ENCODE measurements at regions not wholly inside any gene's neighbourhood (a gene's known extent, or its start where the extent isn't known, plus 50 kb on each side); places are given as distances from the start of the nearest gene placed in this dataset.
A peak's percentile ranks its signal among the peaks of the same experiment; 100 is the strongest.

DNA sequence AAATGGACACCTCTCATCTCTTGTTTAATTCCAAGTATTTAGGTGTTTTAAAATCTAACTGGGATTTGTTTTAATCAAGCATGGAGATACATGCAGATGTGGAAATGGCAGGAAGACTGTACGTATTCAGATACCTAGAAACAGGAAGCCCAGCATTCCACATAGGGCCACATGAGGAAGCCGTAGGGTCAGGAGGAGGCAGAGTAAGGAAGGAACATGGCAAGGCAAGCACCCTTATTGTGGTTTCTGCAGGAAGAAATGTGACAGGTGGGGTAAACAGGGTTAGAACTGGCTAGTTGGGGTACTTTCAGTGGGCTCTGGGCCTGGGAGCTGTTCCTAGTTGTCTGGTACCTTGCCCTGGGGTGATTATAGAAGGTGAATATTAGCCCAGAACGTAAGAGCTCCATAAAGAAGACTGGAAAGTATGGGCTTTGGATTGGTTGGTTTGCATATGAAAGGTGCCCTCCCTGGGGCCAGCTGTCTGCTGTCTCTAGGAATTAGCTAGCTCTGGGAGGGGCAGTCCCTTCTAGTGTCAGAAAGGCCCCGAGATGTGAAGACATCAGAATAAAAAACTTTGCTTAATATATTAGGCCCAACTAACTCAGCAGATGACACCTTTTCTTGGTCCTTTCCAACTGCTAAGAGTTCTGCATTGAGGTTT, 107.7 kb upstream of the CADPS start:
- DNase-seq = no peak

- no peak for DNase-seq
Measured at GRCh38 chr3:62986061-62986460, 110.8 kb upstream of the CADPS start.

GRCh38 chr3:62987721-62988120, 112.5 kb upstream of the CADPS start:
- DNase-seq = no peak

DNA sequence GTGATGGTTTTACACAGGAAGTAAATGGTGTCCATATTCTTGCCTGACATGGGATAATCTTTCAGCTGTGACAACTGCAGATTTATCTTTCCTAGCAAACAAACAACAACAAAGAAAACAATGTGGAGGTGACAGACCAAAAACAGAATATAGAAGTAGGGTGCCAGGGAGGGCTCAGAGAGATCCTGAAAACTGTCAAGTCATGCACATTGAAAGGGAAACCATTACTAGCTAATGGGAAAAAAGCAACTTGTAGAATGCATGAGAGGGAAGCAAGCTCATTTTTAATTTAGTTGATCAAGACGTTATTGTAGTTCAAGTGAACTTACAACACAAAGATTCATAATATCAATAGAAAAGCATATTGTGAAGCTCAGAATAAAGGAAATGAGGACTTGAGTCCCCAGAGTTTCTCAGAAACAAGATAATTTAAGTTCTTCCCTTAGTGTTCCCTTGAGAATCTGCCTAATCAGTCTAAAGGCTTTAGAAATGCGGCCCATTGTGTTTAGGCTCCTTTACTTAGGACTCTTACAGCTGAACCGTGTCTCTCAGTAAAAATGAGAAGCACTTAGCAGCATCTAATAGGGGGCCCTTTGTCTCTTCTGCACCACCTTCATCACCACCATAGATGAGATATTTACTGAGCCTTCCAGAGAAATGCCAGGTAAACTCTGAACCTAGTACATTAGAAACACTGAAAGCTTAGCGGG, 115.6 kb upstream of the CADPS start:
- peak; percentile 43 for DNase-seq

GRCh38 chr3:62992520-62992919, 117.3 kb upstream of the CADPS start:
- DNase-seq = no peak

DNA sequence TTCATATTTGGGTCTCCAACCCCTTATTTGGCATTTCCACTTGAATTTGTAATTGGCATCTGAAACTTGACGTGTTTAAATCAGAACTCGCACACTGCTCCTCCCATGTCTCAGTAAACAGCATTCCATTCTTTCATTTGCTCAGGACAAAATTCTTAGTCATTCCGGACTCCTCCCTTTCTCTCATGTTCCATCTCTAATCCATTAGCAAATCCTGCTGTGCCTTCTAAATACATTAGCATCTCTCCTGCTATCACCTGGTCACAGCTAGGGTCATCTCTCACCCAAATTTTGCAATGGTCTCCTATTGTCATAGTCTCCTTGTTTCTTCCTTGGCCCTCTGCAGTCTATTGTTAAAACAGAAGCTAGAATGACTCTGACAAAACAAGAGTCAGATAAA, 119.9 kb upstream of the CADPS start:
- no peak for DNase-seq

DNA sequence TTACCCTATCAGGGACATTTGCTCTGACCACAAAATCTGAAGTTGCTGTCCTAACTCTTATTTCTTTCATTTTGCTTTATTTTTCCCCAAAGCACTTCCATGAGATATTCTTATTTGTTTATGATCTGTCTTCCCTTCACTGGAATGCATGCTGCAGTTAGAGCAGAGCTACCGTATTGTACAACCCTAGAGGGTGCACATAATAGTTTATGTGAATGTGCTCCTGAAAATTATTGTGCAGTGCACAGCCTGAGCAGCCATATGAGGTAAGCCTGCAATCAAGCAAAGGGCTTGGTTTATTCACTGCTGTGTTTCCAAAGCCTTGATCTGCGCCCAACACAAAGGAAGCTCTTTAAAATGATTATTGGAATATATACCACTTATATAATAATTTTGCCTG, 120.3 kb upstream of the CADPS start:
- DNase-seq = no peak

DNA sequence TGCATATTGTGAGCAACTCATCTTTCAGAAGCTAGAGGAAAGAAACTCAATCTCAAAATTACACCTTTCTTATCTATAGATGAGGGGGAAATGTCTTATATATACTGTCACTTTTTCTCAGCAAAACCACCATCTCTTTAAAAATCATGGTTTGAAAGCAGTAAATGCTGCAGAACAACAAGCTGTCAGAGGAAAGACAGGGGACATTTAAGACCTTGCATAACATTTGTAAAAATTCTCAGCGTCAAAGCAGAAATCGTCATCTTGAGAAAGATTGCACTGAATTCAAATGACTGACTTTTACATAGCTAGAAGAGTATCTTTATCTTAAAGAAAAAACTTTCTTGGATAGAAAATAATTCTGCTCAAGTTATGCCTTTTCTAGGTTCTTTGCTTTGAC, 122.2 kb upstream of the CADPS start:
- DNase-seq = no peak

- DNase-seq = no peak
Measured at GRCh38 chr3:62999158-62999557, 123.9 kb upstream of the CADPS start.

DNA sequence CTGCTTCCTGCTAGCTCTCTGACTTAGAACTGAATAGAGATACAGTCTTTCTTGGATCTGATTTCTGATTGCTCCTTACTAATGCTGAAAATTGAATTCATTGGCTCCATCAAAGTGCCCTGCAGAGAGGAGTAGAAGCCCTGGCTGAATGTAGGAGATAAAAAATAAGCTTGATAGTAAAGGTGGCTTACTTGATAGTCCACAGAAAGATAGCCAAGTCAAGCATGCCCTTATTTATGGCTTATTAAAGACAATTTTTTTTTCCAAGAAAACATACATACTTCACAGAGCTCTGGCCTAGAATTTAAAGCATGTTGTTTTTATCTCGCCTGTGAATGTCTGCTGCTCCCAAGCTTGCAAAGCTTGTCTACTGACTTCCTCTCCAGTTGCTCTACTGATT, 124.6 kb upstream of the CADPS start:
- no peak for DNase-seq

DNA sequence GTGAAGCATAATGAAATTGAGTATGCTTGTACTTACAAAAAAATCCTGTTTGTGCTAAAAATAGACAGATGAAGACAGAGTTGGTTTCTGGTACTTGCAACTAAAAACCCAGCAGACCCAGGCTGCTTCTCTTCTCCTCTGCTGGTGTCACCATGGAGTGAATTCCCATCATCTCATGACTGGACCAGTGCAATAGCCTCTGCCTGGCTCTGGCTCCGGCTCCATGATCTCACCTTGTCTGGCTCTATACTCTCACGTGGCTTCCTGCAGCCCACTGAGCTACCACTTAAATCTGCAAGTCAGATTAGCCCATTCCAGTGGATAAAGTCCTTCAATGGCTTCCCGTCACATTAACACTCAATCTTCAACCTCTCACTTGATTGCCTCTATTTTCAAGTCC, 129.2 kb upstream of the CADPS start:
- no peak for DNase-seq

DNA sequence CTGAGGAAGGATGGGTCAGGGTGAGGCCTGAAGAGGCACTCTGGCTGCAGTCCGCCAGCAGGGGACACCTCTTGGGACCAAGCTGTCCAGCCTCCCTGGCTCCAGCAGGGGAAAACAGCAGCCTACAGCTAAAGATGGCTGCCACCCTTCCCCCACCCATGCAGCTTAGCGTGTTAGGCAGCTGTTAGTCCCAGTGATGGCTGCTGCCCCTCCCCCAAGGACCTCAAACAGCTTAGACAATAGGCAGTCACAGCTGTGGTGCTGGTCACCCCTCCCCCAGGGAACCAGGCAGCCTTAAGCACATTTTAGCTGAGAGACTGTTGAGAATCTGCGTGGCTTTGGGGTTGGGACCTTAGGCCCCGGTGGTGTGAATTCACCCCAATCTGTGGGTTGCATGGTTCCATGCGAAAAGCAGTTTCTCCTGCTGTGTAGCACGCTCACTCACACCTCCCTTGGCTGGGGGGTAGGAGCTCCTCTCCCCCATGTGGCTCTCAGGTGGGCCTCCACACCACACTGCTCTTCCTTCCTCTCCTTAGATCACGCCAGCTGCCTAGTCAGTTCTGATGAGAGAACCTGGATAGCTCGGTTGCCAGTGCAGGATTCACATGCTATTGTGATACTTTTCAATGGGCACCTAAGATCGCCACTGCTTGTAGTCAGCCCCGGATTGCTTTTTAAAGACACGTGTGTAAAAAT, 140.5 kb upstream of the CADPS start:
- no peak for DNase-seq

GRCh38 chr3:63022114-63022513, 146.9 kb upstream of the CADPS start:
- no peak for DNase-seq

DNA sequence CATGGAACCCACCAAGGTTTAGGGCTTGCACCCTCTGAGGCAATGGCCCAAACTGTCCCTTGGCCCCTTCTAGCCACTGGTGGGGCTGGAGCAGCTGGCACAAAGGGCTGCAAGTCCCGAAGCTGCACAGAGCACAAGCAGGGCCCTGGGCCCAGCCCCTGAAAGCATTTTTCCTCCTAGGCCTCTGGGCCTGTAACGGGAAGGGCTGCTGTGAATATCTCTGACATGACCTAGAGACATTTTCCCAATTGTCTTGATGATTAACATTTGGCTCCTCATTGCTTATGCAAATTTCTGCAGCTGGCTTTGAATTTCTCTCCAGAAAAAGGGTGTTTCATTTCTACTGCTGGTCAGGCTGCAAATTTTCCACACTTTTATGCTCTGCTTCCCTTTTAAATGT, 151.5 kb upstream of the CADPS start:
- no peak for DNase-seq

- no peak for DNase-seq
Measured at GRCh38 chr3:63029326-63029725, 154.1 kb upstream of the CADPS start.

DNA sequence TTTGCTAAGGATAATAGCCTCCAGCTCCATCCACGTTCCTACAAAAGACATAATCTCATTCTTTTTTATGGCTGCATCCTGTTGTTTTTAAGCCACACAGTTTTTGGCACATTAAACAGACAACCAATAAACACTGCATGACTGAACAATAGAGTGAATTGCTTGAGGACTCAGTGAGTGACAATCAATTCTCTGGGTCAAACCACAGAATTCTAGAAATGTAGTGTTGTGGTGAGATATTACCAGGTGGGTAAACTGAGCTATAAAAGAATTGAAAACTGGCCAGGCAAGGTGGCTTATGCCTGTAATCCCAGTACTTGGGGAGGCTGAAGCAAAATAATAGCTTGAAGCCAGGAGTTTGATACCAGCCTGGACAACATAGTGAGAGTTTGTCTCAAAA, 154.7 kb upstream of the CADPS start:
- no peak for DNase-seq

DNA sequence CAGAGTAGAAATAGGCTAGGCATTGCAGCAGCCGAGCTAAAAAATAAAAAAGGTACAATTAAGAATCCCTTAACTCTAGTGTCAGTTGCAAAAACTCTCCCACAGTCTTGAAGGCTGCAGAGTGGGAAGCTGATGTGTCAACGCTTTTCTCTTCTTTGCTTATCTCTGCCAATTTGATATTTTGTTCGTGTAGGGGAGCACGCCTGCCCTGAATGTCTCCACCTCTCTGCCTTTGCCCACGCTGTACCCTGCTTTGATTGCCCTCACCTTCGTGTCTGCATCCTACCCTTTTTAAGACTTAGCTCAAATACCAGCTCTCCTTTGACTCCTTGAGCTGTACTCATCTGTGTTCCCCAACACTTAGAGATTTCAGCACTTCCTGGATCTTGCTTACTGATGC, 155.4 kb upstream of the CADPS start:
- no peak for DNase-seq

DNA sequence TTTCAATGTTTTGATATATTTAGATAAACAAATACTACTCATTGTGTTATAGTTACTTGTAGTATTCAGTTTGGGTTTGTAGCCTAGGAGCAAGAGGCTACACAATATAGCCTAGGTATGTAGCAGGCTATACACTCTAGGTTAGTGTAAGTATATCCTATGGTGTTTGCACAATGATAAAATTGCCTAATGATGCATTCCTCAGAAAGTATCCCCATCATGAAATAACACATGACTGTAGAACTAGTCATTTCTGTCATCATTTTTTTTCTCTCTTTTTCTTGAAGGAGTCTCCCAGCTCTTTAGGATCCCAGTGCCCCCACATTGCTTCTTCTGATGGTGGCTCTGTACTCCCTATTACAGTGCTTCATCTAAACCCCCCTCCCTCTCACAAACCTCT, 157.7 kb upstream of the CADPS start:
- DNase-seq = no peak

DNA sequence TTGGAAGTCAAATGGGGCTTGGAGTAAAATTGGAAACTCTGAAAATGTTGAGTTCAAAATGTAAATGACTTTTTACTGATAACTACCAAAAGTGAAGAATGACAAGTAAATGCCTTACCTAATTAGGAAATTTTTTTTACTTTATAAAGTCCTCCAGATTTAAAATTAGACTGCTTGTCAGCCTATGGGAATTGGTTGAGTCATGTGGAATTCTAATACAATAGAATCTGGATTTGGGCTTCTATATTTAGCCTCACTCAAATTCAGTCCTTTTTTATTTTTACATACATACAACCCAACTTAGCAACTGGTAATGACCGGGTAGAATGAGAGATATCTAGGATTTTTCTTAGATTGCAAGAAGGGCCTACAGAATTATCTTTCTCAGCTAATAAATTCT, 158.9 kb upstream of the CADPS start:
- DNase-seq = no peak

DNA sequence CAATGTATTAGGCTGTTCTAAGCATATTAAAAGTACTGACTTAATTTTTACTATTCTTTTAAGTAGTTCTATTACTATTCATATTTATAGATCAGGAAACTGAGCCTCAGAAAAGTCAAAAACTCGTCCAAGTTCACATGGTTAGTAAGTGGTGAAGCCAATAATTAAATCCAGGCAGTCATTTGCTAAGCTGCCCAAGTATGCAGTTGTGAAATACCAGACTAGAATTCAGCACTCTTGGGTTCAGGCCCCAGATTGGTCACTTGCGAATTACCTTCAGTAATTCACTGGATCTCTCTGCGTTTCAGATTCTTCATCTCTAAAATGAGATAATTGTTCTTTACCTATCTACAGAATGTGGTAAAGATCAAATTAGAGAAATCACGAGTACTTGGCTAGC, 161.9 kb upstream of the CADPS start:
- DNase-seq = no peak

- DNase-seq = no peak
Measured at GRCh38 chr3:63042833-63043232, 167.6 kb upstream of the CADPS start.

- no peak for DNase-seq
Measured at GRCh38 chr3:63043631-63044030, 168.4 kb upstream of the CADPS start.

DNA sequence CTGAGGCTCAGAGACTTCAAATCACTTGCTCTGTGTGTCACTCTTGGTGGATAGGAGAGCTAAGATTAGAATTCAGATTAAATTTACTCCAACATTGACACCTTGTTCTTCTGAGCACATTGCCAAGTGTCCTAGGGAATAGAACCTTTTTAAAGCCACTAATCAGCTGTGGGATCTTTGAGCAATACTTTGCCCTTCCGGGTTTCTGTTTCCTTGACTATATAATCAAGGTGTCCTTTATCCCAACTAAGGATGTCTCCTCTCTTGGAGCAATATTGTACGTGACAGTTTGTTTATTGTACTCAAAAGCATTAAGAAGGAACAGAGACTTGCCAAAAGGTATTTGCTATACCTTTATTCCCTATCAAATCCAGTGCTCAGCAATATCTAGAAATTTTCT, 170.9 kb upstream of the CADPS start:
- no peak for DNase-seq

GRCh38 chr3:63046580-63046979, 171.4 kb upstream of the CADPS start:
- no peak for DNase-seq

DNA sequence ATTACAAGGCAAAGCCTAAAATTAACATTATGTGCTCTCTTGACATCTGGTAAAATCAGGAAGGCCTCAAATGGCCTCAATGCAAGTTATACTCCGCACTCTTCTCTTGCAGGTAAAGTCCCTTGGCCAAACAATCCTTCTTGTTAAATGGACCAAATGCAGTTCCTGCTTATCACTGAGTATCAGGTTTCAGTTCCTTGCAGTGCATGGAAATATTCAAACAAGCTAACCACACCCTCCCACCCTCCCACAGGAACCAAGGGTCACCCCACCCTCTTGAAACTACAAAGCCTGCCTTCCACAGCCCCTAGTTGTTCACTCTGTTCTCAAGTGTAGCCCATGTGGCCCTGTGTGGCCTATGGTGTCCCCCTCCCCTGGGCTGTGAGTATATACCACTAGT, 171.9 kb upstream of the CADPS start:
- DNase-seq = no peak
